Sigmoid colon (tissue), 6 donors: ENCODE measurements at regions not wholly inside any gene's neighbourhood (a gene's known extent, or its start where the extent isn't known, plus 50 kb on each side); places are given as distances from the start of the nearest gene placed in this dataset.
A peak's percentile ranks its signal among the peaks of the same experiment; 100 is the strongest.

Experiments used
- DNase-seq: peaks from one replicate; pipeline ENCODE4 v3.0.0-alpha.2; 2019
- H3K27ac ChIP-seq, 4 donors: fragments of 200-600 bp; sonication (generic); one replicate each; pipeline ENCODE4 v1.5.1; 2016 to 2019; ENCODE audit warnings: mild to moderate bottlenecking in 1 of 4
- H3K27me3 ChIP-seq, 3 donors: fragments of 200-600 bp; sonication (generic); one replicate each; pipeline ENCODE4 v1.5.1; 2019; ENCODE audit warnings: mild to moderate bottlenecking in 1 of 3
- H3K36me3 ChIP-seq, 4 donors: fragments of 200-600 bp; sonication (generic); one replicate each; pipeline ENCODE4 v1.5.1; 2016 to 2019
- H3K4me1 ChIP-seq, 4 donors: fragments of 200-600 bp; sonication (generic); one replicate each; pipeline ENCODE4 v1.5.1; 2017 to 2019
- H3K4me3 ChIP-seq, 4 donors: fragments of 200-600 bp; sonication (generic); one replicate each; pipeline ENCODE4 v1.5.1; 2017 to 2019; ENCODE audit warnings: mild to moderate bottlenecking in 2 of 4, moderate library complexity in 1 of 4
- H3K9me3 ChIP-seq, 4 donors: fragments of 200-600 bp in 3 of 4; sonication (generic) in 3 of 4; one replicate each; pipeline versions ENCODE4 v1.5.1 to v1.6.1; 2013 to 2019
- EP300 ChIP-seq, 4 donors: sonication (generic); formaldehyde crosslinking; IDR thresholded peaks; one replicate each; pipeline ENCODE4 v1.6.1; 2017; ENCODE audit warnings: antibody characterized with exemption in 4 of 4
- POLR2A ChIP-seq, 2 donors: fragments of 450-650 bp; IDR thresholded peaks; one replicate each; pipeline ENCODE4 v1.6.1; 2016; ENCODE audit warnings: antibody characterized with exemption in 2 of 2, mild to moderate bottlenecking in 2 of 2, moderate library complexity in 2 of 2
- POLR2AphosphoS5 ChIP-seq, 4 donors: sonication (generic); formaldehyde crosslinking; IDR thresholded peaks; one replicate each; pipeline ENCODE4 v1.6.1; 2017; ENCODE audit warnings: antibody characterized with exemption in 4 of 4
- WGBS, 2 donors: extraction: QIAGEN DNeasy Blood & Tissue Kit; methylation state at CpG; one replicate each; pipeline ENCODE4 v1.1.7; 2013; 5-methylcytosine and 5-hydroxymethylcytosine counted together
- intact Hi-C: fragments of 100-400 bp; cut with DNase I; formaldehyde crosslinking; loops from one replicate; pipeline ENCODE4 v1.15.1; 2023
- TF ChIP-seq, protein P1 (sequence below), 4 experiments: fragments of 450-650 bp in 3 of 4; fragments of 200-600 bp in 1 of 4; IDR thresholded peaks; one replicate each; pipeline ENCODE4 v1.5.1; 2016 to 2019; ENCODE audit warnings: antibody characterized with exemption in 4 of 4, mild to moderate bottlenecking in 3 of 4, moderate library complexity in 2 of 4
- donor health status: healthy with polysubstance abuse.
- donor health status: healthy.

DNA sequence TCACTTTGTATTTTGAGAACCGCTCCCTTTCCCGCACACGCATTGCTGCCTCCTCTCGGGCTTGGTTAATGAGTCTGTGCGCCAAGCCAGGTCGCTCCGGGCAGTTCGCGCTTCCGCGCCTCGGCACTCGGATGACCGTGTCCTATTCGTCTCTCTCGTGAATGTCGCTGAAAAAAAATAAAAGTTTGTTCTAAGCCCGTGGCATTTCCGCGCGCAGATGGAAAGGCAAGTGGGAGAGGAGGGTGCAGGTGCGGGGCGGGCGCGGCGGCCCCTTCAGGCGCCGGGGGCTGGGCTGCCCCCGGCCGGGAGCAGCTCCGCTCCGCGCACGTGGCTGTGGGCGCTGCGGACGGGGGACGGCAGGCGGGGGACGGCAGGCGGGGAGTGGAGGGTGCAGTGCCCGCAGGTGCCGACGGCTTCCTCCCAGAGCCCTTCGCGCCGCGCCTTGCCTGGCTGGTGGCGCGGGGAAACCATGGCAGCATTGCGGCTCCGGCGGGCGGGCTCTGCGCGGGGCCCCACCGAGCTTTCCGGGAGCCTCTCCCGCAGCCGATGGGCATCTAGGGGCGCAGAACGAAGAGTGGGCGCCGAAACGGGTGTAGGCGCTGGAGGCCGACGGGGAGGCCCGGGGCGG, 159.6 kb upstream of the SIX2 start:
- intact Hi-C loops: no loop called here
- Histone ChIP-seq H3K4me1 (peaks cover 0 to 24% (median 19%) of the 10 kb centered on the region in 4 donors), H3K27ac (no peak overlapping the region), H3K36me3 (no peaks in the 10 kb centered on the region), H3K27me3 (peaks cover 36 to 82% (median 47%) of the 10 kb centered on the region in 3 donors), H3K4me3 (peak overlapping the region in 3 of 4 donors; percentile 24 to 44 (median 42)), H3K9me3 (no peaks in the 10 kb centered on the region)
- no peak for DNase-seq
- no peak for TF ChIP-seq POLR2A (IDR thresholded peaks at IDR 0.05)
- no peak for TF ChIP-seq POLR2AphosphoS5 (IDR thresholded peaks at IDR 0.05)
- no peak for TF ChIP-seq EP300 (IDR thresholded peaks at IDR 0.05)
- TF ChIP-seq, protein P1, sequence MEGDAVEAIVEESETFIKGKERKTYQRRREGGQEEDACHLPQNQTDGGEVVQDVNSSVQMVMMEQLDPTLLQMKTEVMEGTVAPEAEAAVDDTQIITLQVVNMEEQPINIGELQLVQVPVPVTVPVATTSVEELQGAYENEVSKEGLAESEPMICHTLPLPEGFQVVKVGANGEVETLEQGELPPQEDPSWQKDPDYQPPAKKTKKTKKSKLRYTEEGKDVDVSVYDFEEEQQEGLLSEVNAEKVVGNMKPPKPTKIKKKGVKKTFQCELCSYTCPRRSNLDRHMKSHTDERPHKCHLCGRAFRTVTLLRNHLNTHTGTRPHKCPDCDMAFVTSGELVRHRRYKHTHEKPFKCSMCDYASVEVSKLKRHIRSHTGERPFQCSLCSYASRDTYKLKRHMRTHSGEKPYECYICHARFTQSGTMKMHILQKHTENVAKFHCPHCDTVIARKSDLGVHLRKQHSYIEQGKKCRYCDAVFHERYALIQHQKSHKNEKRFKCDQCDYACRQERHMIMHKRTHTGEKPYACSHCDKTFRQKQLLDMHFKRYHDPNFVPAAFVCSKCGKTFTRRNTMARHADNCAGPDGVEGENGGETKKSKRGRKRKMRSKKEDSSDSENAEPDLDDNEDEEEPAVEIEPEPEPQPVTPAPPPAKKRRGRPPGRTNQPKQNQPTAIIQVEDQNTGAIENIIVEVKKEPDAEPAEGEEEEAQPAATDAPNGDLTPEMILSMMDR (IDR thresholded peaks at IDR 0.05): no peak
- WGBS, 2 donors: 1% methylated on average over 70 of the region's 70 CpGs

DNA sequence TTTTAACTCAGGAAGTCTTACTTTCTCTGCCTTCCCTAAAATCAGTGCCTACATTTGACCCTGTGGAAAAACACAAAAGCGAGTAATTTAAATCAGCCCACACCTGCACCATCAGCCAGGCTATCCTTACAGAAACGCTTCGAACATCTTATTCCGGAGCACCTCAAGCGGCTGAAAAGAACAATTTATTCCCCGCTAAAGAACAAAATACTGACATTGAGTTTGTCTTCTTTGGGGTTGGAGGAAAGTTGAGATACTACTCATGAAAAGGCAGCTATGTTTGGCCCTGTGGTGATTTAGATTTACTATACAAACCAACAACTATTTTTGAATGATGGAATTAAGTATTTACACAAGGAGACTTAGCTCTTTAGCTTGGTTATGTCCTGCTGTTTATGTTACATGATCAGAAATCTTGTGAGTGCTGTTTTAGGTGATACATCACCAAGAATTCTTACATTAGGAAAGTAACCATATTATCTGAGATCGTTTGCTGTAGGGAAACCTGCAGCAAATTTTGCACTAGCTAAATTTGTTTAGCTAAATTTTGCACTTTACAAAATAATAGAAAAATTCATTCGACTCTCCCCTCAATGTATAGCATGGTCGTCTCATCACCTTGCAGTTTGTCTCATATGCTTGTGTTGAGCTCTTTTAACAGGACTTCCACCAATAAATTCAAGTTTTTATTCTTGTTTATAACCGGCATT, 158.8 kb upstream of the SIX2 start:
- Histone ChIP-seq H3K4me1 (peaks cover 0 to 24% (median 19%) of the 10 kb centered on the region in 4 donors), H3K27me3 (peaks cover 36 to 88% (median 47%) of the 10 kb centered on the region in 3 donors), H3K36me3 (no peaks in the 10 kb centered on the region), H3K4me3 (no peak overlapping the region), H3K9me3 (no peaks in the 10 kb centered on the region), H3K27ac (no peak overlapping the region)
- DNase-seq: no peak
- WGBS, 2 donors: 26 to 41% methylated on average over 10 of the region's 10 CpGs
- intact Hi-C loops: no loop called here
- TF ChIP-seq POLR2A (IDR thresholded peaks at IDR 0.05): no peak

DNA sequence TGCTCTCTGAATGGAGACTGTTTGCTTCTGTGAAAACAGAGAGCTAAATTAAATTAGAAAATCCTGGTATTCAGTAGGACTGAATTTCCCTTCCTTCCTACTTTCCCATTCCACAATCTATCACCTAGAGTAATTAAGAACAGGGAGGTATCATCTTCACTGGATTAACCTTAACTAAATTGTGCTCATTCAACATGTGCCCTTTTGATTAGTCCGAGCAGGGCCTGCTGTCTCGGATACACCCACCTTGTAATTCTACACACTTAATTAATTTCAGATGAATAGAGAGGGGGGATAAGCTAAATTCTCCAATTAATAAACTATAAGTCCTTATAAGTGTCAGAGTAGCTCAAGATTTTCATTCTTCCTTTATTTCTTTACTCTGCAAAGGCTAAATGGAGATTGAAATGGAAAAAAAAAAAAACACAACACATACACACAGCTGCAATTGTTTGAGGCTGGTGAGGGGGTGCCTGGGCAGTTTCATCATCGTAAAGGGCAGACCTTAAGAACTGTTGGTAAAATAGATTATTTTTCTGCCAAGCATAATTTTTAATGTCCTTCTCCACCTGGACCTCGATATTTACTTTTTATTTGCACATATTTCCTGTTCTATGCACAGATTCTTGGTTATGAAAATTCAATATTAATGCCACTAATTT, 157.1 kb upstream of the SIX2 start:
- Histone ChIP-seq H3K9me3 (no peaks in the 10 kb centered on the region), H3K4me3 (no peak overlapping the region), H3K36me3 (no peaks in the 10 kb centered on the region), H3K27me3 (peaks cover 36 to 90% (median 47%) of the 10 kb centered on the region in 3 donors), H3K27ac (no peak overlapping the region), H3K4me1 (peaks cover 0 to 24% (median 19%) of the 10 kb centered on the region in 4 donors)
- TF ChIP-seq, protein P1 (IDR thresholded peaks at IDR 0.05): no peak
- TF ChIP-seq POLR2AphosphoS5 (IDR thresholded peaks at IDR 0.05) (no peak), EP300 (IDR thresholded peaks at IDR 0.05) (no peak), POLR2A (IDR thresholded peaks at IDR 0.05) (no peak)
- 86 to 89% methylated on average over 4 of the region's 4 CpGs for WGBS, 2 donors
- no peak for DNase-seq
- intact Hi-C loops: no loop called here

DNA sequence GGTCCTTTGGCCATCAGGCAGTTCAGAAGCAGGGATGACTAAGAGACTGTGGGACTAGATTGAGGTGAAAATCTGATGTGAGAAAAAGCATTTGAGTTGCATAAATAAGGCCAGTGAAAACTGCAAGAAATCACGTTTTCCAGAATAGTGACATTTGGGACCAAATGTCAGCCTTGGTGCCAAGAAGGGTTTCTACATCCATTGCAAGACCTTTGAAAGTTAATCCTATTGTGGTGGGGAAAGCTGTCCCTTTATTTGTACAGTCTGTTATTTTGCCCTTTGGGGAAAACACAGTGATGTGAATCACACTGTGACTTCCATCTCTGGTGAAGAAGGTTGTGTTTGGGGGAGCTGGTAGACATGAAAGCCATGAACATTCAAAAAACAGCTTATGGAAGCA, 153.5 kb upstream of the SIX2 start:
- WGBS, 2 donors: 66 to 69% methylated on average over 1 of the region's 1 CpG
- no peaks in the 10 kb centered on the region for H3K4me1 ChIP-seq
- no peaks in the 10 kb centered on the region for H3K9me3 ChIP-seq
- DNase-seq: no peak
- no peak overlapping the region for H3K27ac ChIP-seq
- peaks cover 6 to 64% (median 18%) of the 10 kb centered on the region in 3 donors for H3K27me3 ChIP-seq
- H3K36me3 ChIP-seq: no peaks in the 10 kb centered on the region
- no peak overlapping the region for H3K4me3 ChIP-seq
- intact Hi-C loops: no loop called here
- TF ChIP-seq POLR2A (IDR thresholded peaks at IDR 0.05) (no peak), EP300 (IDR thresholded peaks at IDR 0.05) (no peak), POLR2AphosphoS5 (IDR thresholded peaks at IDR 0.05) (no peak)
- TF ChIP-seq, protein P1 (IDR thresholded peaks at IDR 0.05): no peak

DNA sequence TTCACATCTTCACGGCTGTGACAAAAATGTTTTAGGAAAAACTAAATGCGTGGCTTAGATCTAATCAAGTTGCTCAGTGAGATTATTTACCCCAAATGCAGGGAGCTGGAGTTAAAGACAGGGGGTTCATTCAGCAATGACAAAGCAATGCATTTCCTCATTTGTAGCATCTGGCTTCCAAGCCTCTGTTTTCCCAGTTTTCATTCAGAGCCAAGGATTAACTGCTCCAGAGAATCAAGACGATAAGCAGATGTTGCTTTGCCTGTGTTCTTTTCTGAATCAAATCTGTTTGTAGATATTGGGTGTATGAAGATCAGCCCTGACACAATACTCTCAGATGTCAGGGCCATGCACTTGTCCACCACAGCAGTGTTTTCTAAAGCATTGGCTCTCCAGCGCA, 147.4 kb upstream of the SIX2 start:
- Histone ChIP-seq H3K4me1 (no peaks in the 10 kb centered on the region), H3K36me3 (no peaks in the 10 kb centered on the region), H3K27me3 (peaks cover 0 to 11% (median 0%) of the 10 kb centered on the region in 3 donors), H3K4me3 (no peak overlapping the region), H3K9me3 (no peaks in the 10 kb centered on the region), H3K27ac (no peak overlapping the region)
- intact Hi-C loops: no loop called here
- 76 to 80% methylated on average over 4 of the region's 4 CpGs for WGBS, 2 donors
- DNase-seq: no peak
- TF ChIP-seq POLR2AphosphoS5 (IDR thresholded peaks at IDR 0.05) (no peak), EP300 (IDR thresholded peaks at IDR 0.05) (no peak), POLR2A (IDR thresholded peaks at IDR 0.05) (no peak)
- TF ChIP-seq, protein P1 (IDR thresholded peaks at IDR 0.05): no peak
